ENCODE measurements at regions not wholly inside any gene's neighbourhood (a gene's known extent, or its start where the extent isn't known, plus 50 kb on each side); places are given as distances from the start of the nearest gene placed in this dataset.

GRCh38 chr14:76551906-76552305 lies 176.0 kb downstream of the ESRRB start:
- TF ChIP-seq CTCF (IDR thresholded peaks at IDR 0.05; ENCODE audit: low read depth, low read length, missing control alignments): no peak

GRCh38 chr14:76564471-76565422 lies 188.8 kb downstream of the ESRRB start:
- TF ChIP-seq CTCF (IDR thresholded peaks at IDR 0.05; ENCODE audit: low read depth, low read length, missing control alignments): peak; percentile 3
- DNase-seq (ENCODE audit: low read depth): no peak
- no peak overlapping the region for H3K4me3 ChIP-seq (ENCODE audit: low read depth, low read length)

More at GRCh38 chr14:76551906-76552305, 176.0 kb downstream of the ESRRB start:
- no peak overlapping the region for H3K4me3 ChIP-seq (ENCODE audit: low read depth, low read length)
- DNase-seq (ENCODE audit: low read depth): no peak

- no peak for DNase-seq (ENCODE audit: low read depth)
- H3K4me3 ChIP-seq (ENCODE audit: low read depth, low read length): no peak overlapping the region
- no peak for TF ChIP-seq CTCF (IDR thresholded peaks at IDR 0.05; ENCODE audit: low read depth, low read length, missing control alignments)
Measured at GRCh38 chr14:76566439-76566838, 190.5 kb downstream of the ESRRB start.

GRCh38 chr14:76574416-76575095 lies 186.7 kb upstream of the VASH1 start:
- H3K4me3 ChIP-seq (ENCODE audit: low read depth, low read length): no peak overlapping the region
- TF ChIP-seq CTCF (IDR thresholded peaks at IDR 0.05; ENCODE audit: low read depth, low read length, missing control alignments): no peak
- no peak for DNase-seq (ENCODE audit: low read depth)

- no peak for DNase-seq (ENCODE audit: low read depth)
- no peak for TF ChIP-seq CTCF (IDR thresholded peaks at IDR 0.05; ENCODE audit: low read depth, low read length, missing control alignments)
Measured at GRCh38 chr14:76575108-76575507, 186.2 kb upstream of the VASH1 start.

GRCh38 chr14:76576047-76576741 lies 185.1 kb upstream of the VASH1 start:
- TF ChIP-seq CTCF (IDR thresholded peaks at IDR 0.05; ENCODE audit: low read depth, low read length, missing control alignments): no peak

More at GRCh38 chr14:76575108-76575507, 186.2 kb upstream of the VASH1 start:
- no peak overlapping the region for H3K4me3 ChIP-seq (ENCODE audit: low read depth, low read length)

More at GRCh38 chr14:76576047-76576741, 185.1 kb upstream of the VASH1 start:
- no peak for DNase-seq (ENCODE audit: low read depth)
- H3K4me3 ChIP-seq (ENCODE audit: low read depth, low read length): no peak overlapping the region
